Activated CD8-positive, alpha-beta memory T cell treated with anti-CD3 and anti-CD28 coated beads, Interleukin-2, amount 50 U/mL, for 48 hours (primary cell): ENCODE measurements at regions not wholly inside any gene's neighbourhood (a gene's known extent, or its start where the extent isn't known, plus 50 kb on each side); places are given as distances from the start of the nearest gene placed in this dataset.

ENCODE experiments used
- DNase-seq: peaks from one replicate; pipeline ENCODE4 v3.0.0-alpha.2; 2020

- peak; percentile 1 for DNase-seq
These were observed 69.9 kb downstream of the SERPINA3 start for GRCh38 chr14:94682061-94682516.

DNA sequence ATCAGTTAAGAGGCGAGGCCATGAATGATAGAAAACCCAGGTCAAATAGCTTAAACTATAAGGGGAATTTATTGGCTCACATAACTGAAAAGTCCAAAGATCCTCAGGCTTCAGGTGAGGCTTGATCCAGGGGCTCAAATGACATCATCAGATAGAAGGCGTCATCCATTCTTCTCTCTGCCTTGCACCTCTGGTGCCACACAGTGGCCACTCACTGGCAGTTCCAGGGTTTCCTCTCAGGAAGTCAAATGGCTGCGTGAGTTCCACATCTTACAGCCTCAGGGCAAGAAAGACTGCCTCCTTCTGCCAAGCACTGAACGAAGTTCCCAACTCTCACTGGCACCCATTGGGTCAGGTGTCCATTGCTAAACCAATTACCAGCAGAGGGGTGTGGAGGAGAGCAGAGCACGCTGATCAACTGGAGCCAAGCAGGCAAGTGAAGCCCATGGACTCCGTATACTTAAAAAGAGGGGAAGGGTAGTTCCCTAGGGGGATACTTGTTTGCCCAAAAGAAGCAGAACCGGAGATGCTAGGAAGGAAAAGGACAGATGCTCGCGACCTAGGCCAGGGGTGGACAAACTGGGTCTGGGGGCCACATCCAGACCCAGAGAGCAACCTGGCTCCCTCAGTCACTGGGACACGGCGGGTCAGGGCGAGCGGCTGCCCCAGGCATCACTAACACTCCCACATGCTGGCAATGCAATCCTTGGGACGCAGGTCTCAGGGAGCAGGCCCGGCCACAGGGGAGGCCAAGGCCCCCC, 69.3 kb downstream of the SERPINA3 start:
- DNase-seq = peak; percentile 33

DNA sequence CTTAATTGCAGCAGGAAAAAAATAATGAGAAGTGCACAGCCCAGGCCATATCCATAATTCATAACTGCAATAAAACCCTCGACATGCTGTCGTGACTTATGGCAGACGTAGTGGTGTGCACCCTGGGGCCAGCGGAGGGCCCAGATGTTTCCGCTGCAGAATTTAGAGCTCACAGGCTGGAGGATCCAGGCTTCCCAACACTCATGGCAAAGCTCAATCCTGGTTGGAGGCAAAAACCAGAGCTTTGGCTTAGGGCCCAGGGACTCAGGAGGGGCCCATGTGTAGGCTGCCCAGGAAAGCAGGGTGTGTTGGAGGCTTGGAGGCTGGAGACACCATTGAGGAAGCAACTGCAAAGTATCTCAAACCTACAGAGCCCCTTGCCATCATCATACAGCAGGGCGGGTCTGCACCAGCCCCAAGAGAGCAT, 68.7 kb downstream of the SERPINA3 start:
- DNase-seq = peak; percentile 10

DNA sequence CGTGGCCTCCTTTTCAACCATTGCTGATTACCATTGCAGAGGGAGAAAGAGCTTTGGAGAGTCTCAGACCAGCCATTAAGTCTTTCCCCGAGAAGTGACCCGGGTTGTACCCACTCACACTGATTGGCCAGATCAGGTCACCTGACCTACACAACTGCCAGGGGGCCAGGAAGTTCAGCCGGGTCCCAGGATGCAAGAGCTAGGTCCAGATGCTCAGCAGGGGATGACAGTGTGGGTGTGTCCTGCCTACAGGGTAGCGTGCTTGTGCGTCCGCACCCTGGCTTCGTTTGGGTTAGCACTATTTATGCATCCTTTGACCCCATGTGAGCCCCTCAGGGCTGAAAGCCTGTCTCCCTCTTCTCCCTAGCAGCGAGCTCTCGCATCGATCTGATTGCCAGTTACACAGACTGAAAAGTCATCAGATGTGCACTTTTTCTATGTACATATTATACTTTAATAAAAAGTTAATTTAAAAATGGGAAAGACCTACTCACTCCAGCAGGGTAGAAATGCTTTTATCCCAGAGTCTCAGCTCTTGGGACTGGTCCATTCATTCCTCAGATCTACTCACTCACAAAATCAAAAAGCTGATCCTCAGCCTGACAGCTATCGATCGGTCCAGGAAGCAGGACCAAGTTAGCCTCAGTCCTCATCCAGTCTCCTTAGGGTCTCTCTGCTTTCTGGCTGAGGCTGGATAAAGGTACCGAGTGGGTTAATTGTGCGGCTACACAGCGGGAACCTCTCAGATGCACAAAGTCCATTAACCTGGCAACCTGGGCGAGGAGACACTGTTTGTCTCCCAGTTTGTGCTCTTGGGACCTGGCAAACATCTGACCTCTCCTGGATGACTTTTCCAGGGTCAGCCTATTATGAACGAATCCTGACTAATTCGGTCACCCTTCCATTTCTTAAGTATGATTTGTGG, 68.0 kb downstream of the SERPINA3 start:
- DNase-seq = peak; percentile 28

DNA sequence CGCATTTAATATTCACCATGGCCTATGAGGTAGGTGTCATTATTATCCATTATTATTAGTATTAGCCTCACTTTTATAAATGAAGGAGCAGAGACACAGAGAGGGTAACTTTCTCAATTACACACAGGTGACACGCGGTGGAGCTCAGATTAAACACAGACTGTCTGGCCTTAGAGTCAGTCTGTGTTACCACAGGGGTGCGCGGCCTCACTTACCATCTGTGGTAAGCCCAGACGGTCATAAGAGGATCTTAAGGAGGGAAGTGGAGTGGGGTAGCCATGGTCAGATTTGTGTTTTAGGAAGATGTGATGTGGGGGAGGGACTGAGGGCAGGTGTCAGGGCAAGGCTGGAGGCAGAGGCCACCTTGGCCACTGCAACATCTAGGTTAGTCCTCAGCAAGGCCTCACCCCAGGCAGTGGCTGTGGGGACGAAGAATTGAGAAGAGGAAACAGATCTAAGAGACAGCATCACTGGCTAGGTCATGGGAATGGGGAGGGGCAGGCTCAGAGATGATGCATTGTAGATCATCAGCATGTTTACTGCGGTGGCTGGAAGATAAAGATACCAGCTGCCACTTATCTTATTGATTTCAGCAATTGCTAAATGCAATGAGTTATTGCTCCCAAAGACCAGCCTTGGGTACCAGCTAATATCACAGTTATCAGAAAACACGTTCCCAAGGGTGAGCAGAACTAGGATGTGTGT, 67.1 kb downstream of the SERPINA3 start:
- no peak for DNase-seq

DNA sequence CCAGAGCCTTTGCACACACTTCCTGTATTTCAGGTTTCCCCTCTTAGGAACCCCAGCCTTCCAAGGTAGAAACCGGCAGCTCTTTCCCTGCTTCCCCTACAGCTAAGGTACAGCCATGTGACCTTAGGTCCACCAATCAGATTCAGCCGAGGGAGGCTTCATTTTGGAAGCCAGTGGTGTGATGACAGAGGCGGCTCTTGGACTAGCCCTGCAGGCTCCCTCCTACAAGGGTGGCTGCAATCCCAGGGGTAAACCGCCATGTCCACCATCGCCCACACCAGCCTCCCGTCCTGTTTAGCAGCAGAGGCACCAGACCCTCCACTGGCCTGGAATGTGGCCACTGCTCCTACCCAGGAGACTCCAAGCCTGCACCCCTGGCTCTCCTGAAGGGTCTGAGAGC, 65.6 kb downstream of the SERPINA3 start:
- no peak for DNase-seq

- no peak for DNase-seq
These were observed 65.0 kb downstream of the SERPINA3 start for GRCh38 chr14:94677213-94677612.

GRCh38 chr14:94676495-94677185, 64.4 kb downstream of the SERPINA3 start:
- no peak for DNase-seq

- no peak for DNase-seq
These were observed 62.8 kb downstream of the SERPINA3 start for GRCh38 chr14:94675036-94675435.

- DNase-seq = no peak
These were observed 61.6 kb downstream of the SERPINA3 start for GRCh38 chr14:94673781-94674231.
